Upper lobe of left lung (tissue), 4 donors: ENCODE measurements at regions not wholly inside any gene's neighbourhood (a gene's known extent, or its start where the extent isn't known, plus 50 kb on each side); places are given as distances from the start of the nearest gene placed in this dataset.

ENCODE experiments used
- POLR2A ChIP-seq, 4 donors: fragments of 450-650 bp; IDR thresholded peaks; one replicate each; pipeline ENCODE4 v1.5.1; 2016 to 2017; ENCODE audit warnings: antibody characterized with exemption in 4 of 4, mild to moderate bottlenecking in 2 of 4
- TF ChIP-seq, protein P1 (sequence below), 6 experiments: fragments of 450-650 bp in 4 of 6; fragments of 200-600 bp in 2 of 6; sonication (generic) in 2 of 6; IDR thresholded peaks; one replicate each; pipeline ENCODE4 v1.5.1; 2016 to 2019; ENCODE audit warnings: antibody characterized with exemption in 6 of 6

DNA sequence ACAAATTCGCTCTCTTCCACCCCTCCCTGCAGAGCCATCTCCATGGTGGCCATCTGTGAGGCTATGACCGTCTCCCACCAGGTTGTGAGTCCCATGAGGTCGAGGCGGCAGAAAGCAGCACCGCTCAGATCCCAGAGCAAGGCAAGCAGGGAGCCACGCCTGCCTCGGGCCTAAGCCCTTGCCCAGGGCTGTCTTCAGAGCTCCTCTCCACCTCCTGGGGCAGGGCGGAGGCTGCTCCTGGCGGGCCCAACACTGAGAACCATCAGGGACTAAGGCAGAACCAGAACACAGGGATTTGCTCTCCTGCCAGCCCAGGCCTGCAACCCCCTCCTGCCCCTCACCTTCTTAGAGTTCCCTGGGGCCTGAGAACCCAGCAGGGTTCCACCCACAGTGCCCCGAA, 80.9 kb upstream of the WNT11 start:
- no peak for TF ChIP-seq POLR2A (IDR thresholded peaks at IDR 0.05)
- TF ChIP-seq, protein P1, sequence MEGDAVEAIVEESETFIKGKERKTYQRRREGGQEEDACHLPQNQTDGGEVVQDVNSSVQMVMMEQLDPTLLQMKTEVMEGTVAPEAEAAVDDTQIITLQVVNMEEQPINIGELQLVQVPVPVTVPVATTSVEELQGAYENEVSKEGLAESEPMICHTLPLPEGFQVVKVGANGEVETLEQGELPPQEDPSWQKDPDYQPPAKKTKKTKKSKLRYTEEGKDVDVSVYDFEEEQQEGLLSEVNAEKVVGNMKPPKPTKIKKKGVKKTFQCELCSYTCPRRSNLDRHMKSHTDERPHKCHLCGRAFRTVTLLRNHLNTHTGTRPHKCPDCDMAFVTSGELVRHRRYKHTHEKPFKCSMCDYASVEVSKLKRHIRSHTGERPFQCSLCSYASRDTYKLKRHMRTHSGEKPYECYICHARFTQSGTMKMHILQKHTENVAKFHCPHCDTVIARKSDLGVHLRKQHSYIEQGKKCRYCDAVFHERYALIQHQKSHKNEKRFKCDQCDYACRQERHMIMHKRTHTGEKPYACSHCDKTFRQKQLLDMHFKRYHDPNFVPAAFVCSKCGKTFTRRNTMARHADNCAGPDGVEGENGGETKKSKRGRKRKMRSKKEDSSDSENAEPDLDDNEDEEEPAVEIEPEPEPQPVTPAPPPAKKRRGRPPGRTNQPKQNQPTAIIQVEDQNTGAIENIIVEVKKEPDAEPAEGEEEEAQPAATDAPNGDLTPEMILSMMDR (IDR thresholded peaks at IDR 0.05) = no peak
